Amniotic epithelial cell (primary cell): ENCODE measurements at regions not wholly inside any gene's neighbourhood (a gene's known extent, or its start where the extent isn't known, plus 50 kb on each side); places are given as distances from the start of the nearest gene placed in this dataset.
"Not testable (repeated sequence)": the region's sequence is repeated elsewhere in the genome, so short reads cannot be mapped to it uniquely, and the experiment has no call there.

Experiments
- DNase-seq: peaks from one replicate; pipeline ENCODE4 v3.0.0-alpha.2; 2010; ENCODE audit warnings: low read depth

GRCh38 chr2:7847321-7847720 lies 834.5 kb upstream of the ID2 start:
- no peak for DNase-seq

- DNase-seq: no peak
Measured at GRCh38 chr2:7849027-7849426, 832.8 kb upstream of the ID2 start.

GRCh38 chr2:7849531-7849930 lies 832.3 kb upstream of the ID2 start:
- no peak for DNase-seq

GRCh38 chr2:7852546-7852945 lies 829.3 kb upstream of the ID2 start:
- no peak for DNase-seq

GRCh38 chr2:7857904-7858303 lies 824.0 kb upstream of the ID2 start:
- peak; percentile 51 for DNase-seq

GRCh38 chr2:7858624-7859023 lies 823.2 kb upstream of the ID2 start:
- DNase-seq: no peak

- DNase-seq: no peak
Measured at GRCh38 chr2:7860693-7861092, 821.2 kb upstream of the ID2 start.

- no peak for DNase-seq
Measured at GRCh38 chr2:7861910-7862702, 819.8 kb upstream of the ID2 start.

- no peak for DNase-seq
Measured at GRCh38 chr2:7866104-7866503, 815.8 kb upstream of the ID2 start.

- DNase-seq: no peak
Measured at GRCh38 chr2:7866825-7867224, 815.0 kb upstream of the ID2 start.

- DNase-seq: peak; percentile 48
Measured at GRCh38 chr2:7867867-7868266, 814.0 kb upstream of the ID2 start.

GRCh38 chr2:7868836-7869235 lies 813.0 kb upstream of the ID2 start:
- DNase-seq: no peak

GRCh38 chr2:7876445-7876844 lies 805.4 kb upstream of the ID2 start:
- DNase-seq: not testable (repeated sequence)

- DNase-seq: not testable (repeated sequence)
Measured at GRCh38 chr2:7878266-7878665, 803.6 kb upstream of the ID2 start.

- DNase-seq: no peak
Measured at GRCh38 chr2:7878786-7879482, 802.9 kb upstream of the ID2 start.

GRCh38 chr2:7879483-7879835 lies 802.4 kb upstream of the ID2 start:
- no peak for DNase-seq

GRCh38 chr2:7880126-7880525 lies 801.7 kb upstream of the ID2 start:
- DNase-seq: no peak

GRCh38 chr2:7880566-7880965 lies 801.3 kb upstream of the ID2 start:
- DNase-seq: no peak

- DNase-seq: peak; percentile 7
Measured at GRCh38 chr2:7881063-7881462, 800.8 kb upstream of the ID2 start.

- DNase-seq: no peak
Measured at GRCh38 chr2:7881466-7881865, 800.4 kb upstream of the ID2 start.

GRCh38 chr2:7882296-7882695 lies 799.6 kb upstream of the ID2 start:
- no peak for DNase-seq

- DNase-seq: no peak
Measured at GRCh38 chr2:7884338-7884737, 797.5 kb upstream of the ID2 start.

- DNase-seq: no peak
Measured at GRCh38 chr2:7886666-7887065, 795.2 kb upstream of the ID2 start.

GRCh38 chr2:7887441-7887840 lies 794.4 kb upstream of the ID2 start:
- DNase-seq: no peak
